BLaER1 treated with 17β-estradiol and CSF1 and Interleukin-3, amounts not matched to agents 10 nM and 100 nM (cell line): ENCODE measurements at regions not wholly inside any gene's neighbourhood (a gene's known extent, or its start where the extent isn't known, plus 50 kb on each side); places are given as distances from the start of the nearest gene placed in this dataset.
"Not testable (repeated sequence)": the region's sequence is repeated elsewhere in the genome, so short reads cannot be mapped to it uniquely, and the experiment has no call there.

Experiments used
- H3K27ac ChIP-seq, 11 experiments: shearing (Covaris generic); formaldehyde crosslinking; 2 replicates each; pipeline ENCODE4 v1.8.1; 2022
- H3K27me3 ChIP-seq, 11 experiments: shearing (Covaris generic); formaldehyde crosslinking; 2 replicates each; pipeline ENCODE4 v1.8.1; 2022
- H3K36me3 ChIP-seq, 11 experiments: shearing (Covaris generic); formaldehyde crosslinking; 2 replicates each; pipeline ENCODE4 v1.8.1; 2022
- H3K4me1 ChIP-seq, 10 experiments: shearing (Covaris generic); formaldehyde crosslinking; 2 replicates each; pipeline ENCODE4 v1.8.1; 2022
- H3K4me2 ChIP-seq, 11 experiments: shearing (Covaris generic); formaldehyde crosslinking; 2 replicates each; pipeline ENCODE4 v1.8.1; 2022
- H3K4me3 ChIP-seq, 10 experiments: shearing (Covaris generic); formaldehyde crosslinking; 2 replicates each; pipeline ENCODE4 v1.8.1; 2022
- H3K9ac ChIP-seq, 11 experiments: shearing (Covaris generic); formaldehyde crosslinking; 2 replicates each; pipeline ENCODE4 v1.8.1; 2022
- H3K9me3 ChIP-seq, 11 experiments: shearing (Covaris generic); formaldehyde crosslinking; replicated peaks in 1 of 11; 2 replicates each; pipeline ENCODE4 v1.8.1; 2022
- H4K20me1 ChIP-seq, 11 experiments: shearing (Covaris generic); formaldehyde crosslinking; 2 replicates each; pipeline ENCODE4 v1.8.1; 2022
- Cebpa-rat ChIP-seq, 11 experiments: shearing (Covaris generic); IDR thresholded peaks; 2 replicates each; pipeline ENCODE4 v1.8.1; 2022

DNA sequence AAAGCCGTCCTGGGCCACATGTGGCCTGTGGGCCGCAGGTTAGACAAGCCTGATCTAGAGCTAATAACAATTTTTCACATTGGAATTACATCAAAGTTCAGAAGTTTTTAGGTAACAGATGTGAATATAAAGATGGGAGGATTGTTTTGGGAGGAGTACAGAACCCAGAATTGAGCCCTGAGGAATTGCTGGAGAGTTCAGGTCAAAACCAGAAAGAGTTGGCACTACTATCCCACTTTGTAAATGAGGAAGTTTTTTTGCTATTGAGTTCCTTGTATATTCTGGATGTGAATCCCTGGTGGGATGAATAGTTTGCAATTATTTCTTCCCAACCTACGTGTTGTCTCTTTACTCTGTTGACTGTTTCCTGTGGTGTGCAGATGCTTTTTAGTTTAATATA lies 109.5 kb upstream of the LIPC start:
- Histone ChIP-seq H3K9me3 (peaks cover 8 to 38% (median 24%) of the 10 kb centered on the region in 11 experiments), H4K20me1 (no peaks in the 10 kb centered on the region), H3K36me3 (no peaks in the 10 kb centered on the region), H3K27me3 (no peaks in the 10 kb centered on the region), H3K9ac (no peak overlapping the region), H3K4me3 (no peak overlapping the region), H3K4me1 (peaks cover 0 to 44% (median 8%) of the 10 kb centered on the region in 10 experiments; a peak in 14 of 20 replicates), H3K4me2 (peak overlapping the region in 6 of 11 experiments; percentile 10 to 77 (median 21); a peak in 4 of 22 replicates), H3K27ac (no peak overlapping the region)
- TF ChIP-seq Cebpa-rat (IDR thresholded peaks at IDR 0.05): no peak

DNA sequence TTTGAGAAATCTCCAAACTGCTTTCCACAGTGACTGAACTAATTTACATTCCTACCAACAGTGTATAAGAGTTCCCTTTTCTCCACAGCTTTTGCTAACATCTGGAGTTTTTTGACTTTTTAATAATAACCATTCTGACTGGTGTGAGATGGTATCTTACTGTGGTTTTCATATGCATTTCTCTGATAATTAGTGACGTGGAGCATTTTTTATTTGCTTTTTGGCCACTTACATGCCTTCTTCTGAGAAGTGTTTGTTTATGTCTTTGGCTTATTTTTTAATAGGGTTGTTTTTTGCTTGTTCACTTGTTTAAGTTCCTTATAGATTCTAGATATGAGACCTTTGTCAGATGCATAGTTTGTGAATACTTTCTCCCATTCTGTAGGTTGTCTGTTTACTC lies 108.5 kb upstream of the LIPC start:
- H3K27ac ChIP-seq: peak overlapping the region in 1 of 11 experiments; percentile 32; a peak in 1 of 22 replicates
- H3K27me3 ChIP-seq, H3K4me3 ChIP-seq, H4K20me1 ChIP-seq, H3K36me3 ChIP-seq, H3K9ac ChIP-seq: not testable (repeated sequence)
- peak overlapping the region in 2 of 11 experiments; percentile 47 to 77; a peak in 4 of 22 replicates for H3K4me2 ChIP-seq
- H3K4me1 ChIP-seq: peaks cover 0 to 47% (median 8%) of the 10 kb centered on the region in 10 experiments; a peak in 14 of 20 replicates
- H3K9me3 ChIP-seq: peaks cover 16 to 41% (median 28%) of the 10 kb centered on the region in 11 experiments

DNA sequence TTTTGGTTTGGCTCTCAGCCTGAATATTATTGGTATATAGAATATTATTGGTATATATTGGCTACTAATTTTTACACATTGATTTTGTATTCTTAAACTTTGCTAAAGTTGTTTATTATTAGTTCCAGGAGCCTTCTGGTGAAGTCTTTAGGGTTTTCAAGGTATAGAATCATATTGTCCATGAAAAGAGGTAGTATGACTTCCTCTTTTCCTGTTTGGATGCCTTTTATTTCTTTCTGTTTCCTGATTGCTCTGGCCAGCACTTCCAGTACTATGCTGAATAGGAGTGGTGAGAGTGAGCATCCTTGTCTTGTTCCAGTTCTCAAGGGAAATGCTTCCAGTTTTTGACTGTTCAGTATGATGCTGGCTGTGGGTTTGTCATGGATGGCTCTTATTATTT lies 107.3 kb upstream of the LIPC start:
- Histone ChIP-seq H3K27ac (no peak overlapping the region), H3K4me3 (no peak overlapping the region), H3K9ac (no peak overlapping the region), H3K4me1 (peaks cover 2 to 59% (median 10%) of the 10 kb centered on the region in 10 experiments; a peak in 19 of 20 replicates), H4K20me1 (no peaks in the 10 kb centered on the region), H3K27me3 (no peaks in the 10 kb centered on the region), H3K36me3 (peaks cover 0 to 3% (median 0%) of the 10 kb centered on the region in 11 experiments; a peak in 1 of 22 replicates), H3K4me2 (peak overlapping the region in 4 of 11 experiments; percentile 5 to 48 (median 32); a peak in 5 of 22 replicates), H3K9me3 (peaks cover 15 to 38% (median 26%) of the 10 kb centered on the region in 11 experiments)
- TF ChIP-seq Cebpa-rat (IDR thresholded peaks at IDR 0.05): no peak

DNA sequence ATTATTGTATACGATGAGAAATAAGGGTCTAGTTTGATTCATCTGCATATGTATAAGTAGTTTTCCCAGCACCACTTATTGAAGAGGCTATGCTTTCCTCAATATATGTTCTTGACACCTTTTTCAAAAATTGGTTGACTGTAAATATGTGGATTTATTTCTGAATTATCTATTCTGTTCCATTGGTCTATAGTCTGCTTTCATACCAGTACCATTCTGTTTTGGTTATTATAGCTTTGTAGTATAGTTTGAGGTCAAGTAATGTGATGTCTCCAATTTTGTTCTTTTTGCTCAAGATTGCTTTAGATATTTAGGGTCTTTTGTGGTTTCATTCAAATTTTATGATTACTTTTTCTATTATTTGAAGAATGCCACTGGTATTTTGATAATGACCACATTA lies 103.8 kb upstream of the LIPC start:
- H3K27ac ChIP-seq: no peak overlapping the region
- H3K4me3 ChIP-seq: no peak overlapping the region
- H3K4me1 ChIP-seq: peaks cover 29 to 73% (median 35%) of the 10 kb centered on the region in 10 experiments
- no peak for TF ChIP-seq Cebpa-rat (IDR thresholded peaks at IDR 0.05)
- no peak overlapping the region; a peak in 1 of 22 replicates for H3K4me2 ChIP-seq
- no peak overlapping the region for H3K9ac ChIP-seq
- H3K36me3 ChIP-seq: peaks cover 0 to 3% (median 0%) of the 10 kb centered on the region in 11 experiments; a peak in 1 of 22 replicates
- no peaks in the 10 kb centered on the region for H4K20me1 ChIP-seq
- peaks cover 8 to 23% (median 16%) of the 10 kb centered on the region in 11 experiments for H3K9me3 ChIP-seq
- H3K27me3 ChIP-seq: no peaks in the 10 kb centered on the region

DNA sequence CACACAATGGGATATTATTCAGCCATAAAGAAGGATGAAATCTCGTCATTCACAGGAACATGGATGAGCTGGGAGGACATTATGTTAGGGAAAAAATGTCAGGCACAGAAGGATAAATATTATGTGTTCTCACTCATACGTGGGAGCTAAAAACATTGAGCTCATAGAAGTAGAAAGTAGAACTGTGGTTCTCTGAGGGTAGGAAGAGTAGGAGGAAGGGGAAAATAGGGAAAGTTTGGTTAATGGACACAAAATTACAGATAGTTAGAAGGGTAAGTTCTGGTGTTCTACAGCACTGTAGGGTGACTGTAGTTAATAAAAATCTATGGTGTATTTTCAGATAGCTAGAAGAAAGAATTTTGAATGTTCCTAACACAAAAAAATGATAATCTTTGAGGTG lies 102.6 kb upstream of the LIPC start:
- Histone ChIP-seq H3K27ac (peak overlapping the region in 2 of 11 experiments; percentile 96 to 98; a peak in 3 of 22 replicates), H3K9ac (no peak overlapping the region), H3K4me3 (no peak overlapping the region), H3K36me3 (peaks cover 0 to 3% (median 0%) of the 10 kb centered on the region in 11 experiments; a peak in 1 of 22 replicates), H3K27me3 (no peaks in the 10 kb centered on the region), H3K4me1 (peaks cover 37 to 73% (median 45%) of the 10 kb centered on the region in 10 experiments), H4K20me1 (no peaks in the 10 kb centered on the region), H3K9me3 (peaks cover 8 to 23% (median 16%) of the 10 kb centered on the region in 11 experiments), H3K4me2 (peak overlapping the region in 6 of 11 experiments; percentile 91 to 97 (median 95); a peak in 10 of 22 replicates)
- TF ChIP-seq Cebpa-rat (IDR thresholded peaks at IDR 0.05): no peak

DNA sequence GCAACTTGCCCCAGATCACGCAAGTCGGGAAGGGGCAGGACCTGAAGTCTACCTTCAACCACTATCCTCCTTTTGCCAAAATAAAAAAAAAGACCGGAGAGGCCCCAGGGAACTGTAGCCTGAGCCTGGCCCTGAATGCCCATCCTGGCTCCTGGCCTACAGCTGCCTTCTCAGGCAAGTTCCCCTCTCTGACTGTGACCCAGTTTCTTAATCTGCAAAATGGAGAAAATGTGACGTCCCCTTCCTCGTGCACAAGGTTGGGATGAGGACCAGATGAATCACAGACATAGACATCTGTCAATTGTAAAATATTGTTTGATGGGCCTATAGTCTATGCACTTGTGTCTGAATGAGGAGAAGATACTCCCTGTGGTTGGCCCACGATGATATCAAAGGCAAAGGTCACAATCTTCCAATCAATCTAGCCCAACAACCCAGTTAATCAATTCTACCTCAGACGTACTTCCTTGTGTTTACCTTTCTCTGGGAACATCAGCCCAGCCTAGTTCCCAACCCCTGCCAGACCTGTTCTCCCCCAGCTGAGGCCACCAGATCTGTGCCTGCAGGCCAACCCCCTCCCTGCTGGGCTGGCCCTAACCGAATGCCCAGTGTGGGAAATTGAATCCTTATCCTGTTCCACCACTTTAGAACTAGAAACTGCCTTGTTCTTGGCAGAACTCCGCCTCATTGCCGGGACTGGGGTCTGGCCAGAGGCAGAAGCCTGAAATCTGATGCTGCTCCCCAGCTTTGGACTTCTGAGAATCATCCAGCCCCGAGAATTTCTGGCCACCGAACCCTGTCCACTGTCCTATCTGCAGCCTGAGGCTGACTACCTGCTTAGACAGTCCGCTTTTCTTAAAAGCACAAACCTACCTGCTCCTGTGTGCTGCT lies 101.8 kb upstream of the LIPC start:
- H3K36me3 ChIP-seq: peaks cover 0 to 3% (median 0%) of the 10 kb centered on the region in 11 experiments; a peak in 1 of 22 replicates
- H4K20me1 ChIP-seq: no peaks in the 10 kb centered on the region
- H3K4me2 ChIP-seq: peak overlapping the region; percentile 89 to 97 (median 94)
- H3K9me3 ChIP-seq: peaks cover 8 to 23% (median 16%) of the 10 kb centered on the region in 11 experiments
- H3K27me3 ChIP-seq: no peaks in the 10 kb centered on the region
- H3K9ac ChIP-seq: peak overlapping the region; percentile 72 to 86 (median 79)
- peaks cover 40 to 71% (median 47%) of the 10 kb centered on the region in 10 experiments for H3K4me1 ChIP-seq
- H3K4me3 ChIP-seq: peak overlapping the region in 4 of 10 experiments; percentile 42 to 61 (median 51); a peak in 5 of 20 replicates
- TF ChIP-seq Cebpa-rat (IDR thresholded peaks at IDR 0.05): no peak
- H3K27ac ChIP-seq: peak overlapping the region; percentile 81 to 98 (median 91)

DNA sequence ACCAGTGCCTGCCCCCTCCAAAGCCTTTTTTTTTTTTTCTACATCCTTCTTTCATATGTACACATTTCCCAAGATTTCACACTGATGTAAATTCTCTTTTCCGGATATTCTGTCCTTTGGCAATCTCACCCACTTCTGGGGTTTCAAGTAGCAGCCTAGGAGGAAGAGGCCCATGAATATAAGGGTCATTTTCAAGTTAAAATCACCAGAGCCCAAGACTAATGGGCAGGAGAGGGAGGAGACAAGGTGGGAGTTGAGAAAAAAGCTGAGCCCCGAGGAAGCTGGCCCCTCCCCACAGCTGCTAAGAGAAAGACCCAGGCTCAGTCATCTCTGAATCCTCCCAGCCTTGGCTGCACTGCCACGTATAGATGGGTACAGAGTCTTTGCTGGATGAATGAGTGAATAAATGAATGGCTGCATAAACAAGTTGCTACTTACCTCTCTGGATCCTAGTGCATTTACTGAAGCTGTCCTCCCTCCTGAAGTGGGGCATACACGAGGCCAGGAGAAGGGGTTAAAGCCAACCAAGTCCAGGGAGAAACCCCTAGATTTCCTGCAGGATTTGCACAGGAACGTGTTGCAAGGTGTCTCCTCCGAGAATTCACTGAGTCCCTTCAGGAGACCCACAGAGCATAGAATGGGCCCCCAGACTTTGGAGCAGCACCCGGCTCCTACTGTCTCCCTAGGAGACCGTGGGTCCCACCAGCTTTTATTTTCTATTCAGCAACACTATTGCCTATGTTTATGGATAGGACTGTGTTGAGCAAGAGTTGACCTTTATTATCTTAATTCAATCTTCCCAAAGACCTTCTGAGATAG lies 100.8 kb upstream of the LIPC start:
- Histone ChIP-seq H3K4me3 (peak overlapping the region; percentile 9 to 61 (median 42); a peak in 18 of 20 replicates), H3K9ac (peak overlapping the region; percentile 72 to 86 (median 79)), H3K27ac (peak overlapping the region; percentile 81 to 98 (median 91)), H3K4me1 (peaks cover 45 to 65% (median 51%) of the 10 kb centered on the region in 10 experiments), H3K4me2 (peak overlapping the region; percentile 89 to 97 (median 94)), H3K9me3 (peaks cover 8 to 23% (median 16%) of the 10 kb centered on the region in 11 experiments), H4K20me1 (no peaks in the 10 kb centered on the region), H3K36me3 (peaks cover 0 to 3% (median 0%) of the 10 kb centered on the region in 11 experiments; a peak in 1 of 22 replicates), H3K27me3 (no peaks in the 10 kb centered on the region)
- no peak for TF ChIP-seq Cebpa-rat (IDR thresholded peaks at IDR 0.05)

DNA sequence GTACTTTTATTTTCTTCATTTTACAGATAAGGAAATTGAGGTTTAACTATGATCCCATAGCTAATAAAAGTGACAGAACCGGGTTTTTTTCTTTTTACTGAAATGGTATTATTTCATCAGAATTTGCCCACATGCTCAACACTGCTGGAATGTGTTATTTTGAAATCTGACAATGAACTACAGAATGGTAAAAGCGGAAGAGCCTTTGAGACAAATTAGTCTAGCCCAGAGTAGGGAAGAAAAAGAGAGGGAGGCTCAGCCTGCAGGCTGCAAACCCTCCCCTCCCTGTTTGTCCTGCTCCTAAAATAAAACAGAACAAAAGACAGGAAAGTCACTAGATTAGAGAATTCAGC lies 100.3 kb upstream of the LIPC start:
- Histone ChIP-seq H3K36me3 (peaks cover 0 to 3% (median 0%) of the 10 kb centered on the region in 11 experiments; a peak in 1 of 22 replicates), H3K4me2 (peak overlapping the region; percentile 89 to 97 (median 94)), H3K27ac (peak overlapping the region; percentile 81 to 98 (median 91)), H4K20me1 (no peaks in the 10 kb centered on the region), H3K4me3 (peak overlapping the region; percentile 9 to 61 (median 42); a peak in 16 of 20 replicates), H3K4me1 (peaks cover 51 to 70% (median 56%) of the 10 kb centered on the region in 10 experiments), H3K9ac (peak overlapping the region; percentile 72 to 86 (median 79)), H3K27me3 (no peaks in the 10 kb centered on the region), H3K9me3 (peaks cover 8 to 18% (median 14%) of the 10 kb centered on the region in 11 experiments)
- peak in 3 of 11 experiments; percentile 46 to 61 (median 57); a peak in 8 of 22 replicates for TF ChIP-seq Cebpa-rat (IDR thresholded peaks at IDR 0.05)
